GM18909 (cell line): ENCODE measurements at regions not wholly inside any gene's neighbourhood (a gene's known extent, or its start where the extent isn't known, plus 50 kb on each side); places are given as distances from the start of the nearest gene placed in this dataset.
"Not testable (repeated sequence)": the region's sequence is repeated elsewhere in the genome, so short reads cannot be mapped to it uniquely, and the experiment has no call there.

Experiments used
- ATAC-seq: cut with Tn5 transposase; IDR thresholded peaks from one replicate; pipeline ENCODE4 v1.9.1; 2021; ENCODE audit warnings: mild to moderate bottlenecking; ENCODE audit not compliant: unreplicated experiment, poor library complexity

- ATAC-seq: no peak
These were observed 278.1 kb upstream of the NMUR2 start for GRCh38 chr5:152683205-152683604.

DNA sequence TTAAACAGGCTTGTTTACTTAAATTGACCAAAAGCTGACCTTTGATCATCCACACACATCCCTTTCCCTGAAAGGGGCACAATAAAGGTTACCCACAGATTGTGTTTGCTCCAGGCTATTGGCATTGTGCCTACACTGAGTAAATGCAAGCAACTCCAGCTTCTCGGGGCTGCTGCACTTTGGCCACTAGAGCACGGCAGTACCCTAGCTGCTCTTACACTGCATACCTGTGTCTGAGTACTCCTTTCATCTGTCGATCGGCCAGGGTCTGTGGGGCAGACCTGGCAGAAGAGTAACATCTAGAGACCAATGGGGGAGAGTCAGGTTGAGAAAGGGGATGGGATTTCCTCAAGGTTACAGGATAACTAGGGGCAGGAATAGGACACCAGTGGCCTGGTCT lies 281.9 kb upstream of the NMUR2 start:
- ATAC-seq: no peak

GRCh38 chr5:152688561-152689249 lies 283.6 kb upstream of the NMUR2 start:
- no peak for ATAC-seq

GRCh38 chr5:152689250-152689711 lies 284.2 kb upstream of the NMUR2 start:
- ATAC-seq: no peak

- ATAC-seq: no peak
These were observed 289.2 kb upstream of the NMUR2 start for GRCh38 chr5:152694231-152694630.

GRCh38 chr5:152701305-152701949 lies 296.3 kb upstream of the NMUR2 start:
- ATAC-seq: no peak

- no peak for ATAC-seq
These were observed 299.2 kb upstream of the NMUR2 start for GRCh38 chr5:152704286-152704685.

DNA sequence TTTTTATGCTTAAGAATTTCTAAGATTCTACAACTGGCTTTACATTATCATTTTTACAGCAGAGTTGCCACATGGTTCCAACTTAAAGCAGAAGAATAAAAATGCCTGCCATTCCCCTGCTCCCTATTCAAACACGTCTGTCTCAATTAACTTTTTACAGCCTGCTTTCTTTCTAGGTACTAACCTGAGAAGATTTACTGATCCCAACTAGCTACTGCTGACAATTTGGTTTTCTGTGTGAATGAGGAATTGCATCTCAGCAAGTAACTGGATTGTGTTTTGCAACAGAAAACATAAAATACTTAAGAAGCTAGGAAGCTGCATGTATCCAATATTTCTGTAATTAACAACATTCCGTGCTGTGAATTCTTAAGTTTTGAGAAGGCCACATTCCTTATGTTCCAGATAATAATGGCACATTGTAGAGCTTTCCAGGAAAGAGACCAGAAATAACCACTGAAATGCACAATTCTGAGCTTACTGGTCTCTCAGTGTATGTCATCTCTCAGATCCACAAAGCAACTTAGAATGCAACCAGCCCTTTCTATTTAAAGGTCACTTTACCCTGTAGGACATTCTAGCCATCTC lies 306.8 kb upstream of the NMUR2 start:
- no peak for ATAC-seq

GRCh38 chr5:152717393-152717792 lies 312.3 kb upstream of the NMUR2 start:
- no peak for ATAC-seq

GRCh38 chr5:152723482-152723881 lies 318.4 kb upstream of the NMUR2 start:
- ATAC-seq: no peak

DNA sequence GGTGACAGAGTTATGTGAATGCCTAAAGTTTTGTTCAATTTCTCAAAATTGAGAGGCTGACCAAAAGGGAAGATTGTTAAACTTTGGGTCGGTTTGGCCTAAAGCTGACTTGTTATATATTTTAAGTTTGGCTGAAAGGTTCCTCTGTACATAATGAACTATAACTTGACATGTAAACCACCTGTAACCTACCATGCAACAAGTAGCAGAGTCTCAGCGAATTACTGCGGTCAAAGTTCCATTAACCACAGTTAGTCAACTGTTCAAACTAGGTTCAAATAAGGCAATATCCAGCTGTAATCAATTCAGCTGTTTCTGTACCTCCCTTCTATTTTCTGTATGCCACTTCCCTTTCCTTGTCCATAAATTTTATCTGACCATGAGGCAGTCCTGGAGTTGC lies 325.1 kb upstream of the NMUR2 start:
- no peak for ATAC-seq

DNA sequence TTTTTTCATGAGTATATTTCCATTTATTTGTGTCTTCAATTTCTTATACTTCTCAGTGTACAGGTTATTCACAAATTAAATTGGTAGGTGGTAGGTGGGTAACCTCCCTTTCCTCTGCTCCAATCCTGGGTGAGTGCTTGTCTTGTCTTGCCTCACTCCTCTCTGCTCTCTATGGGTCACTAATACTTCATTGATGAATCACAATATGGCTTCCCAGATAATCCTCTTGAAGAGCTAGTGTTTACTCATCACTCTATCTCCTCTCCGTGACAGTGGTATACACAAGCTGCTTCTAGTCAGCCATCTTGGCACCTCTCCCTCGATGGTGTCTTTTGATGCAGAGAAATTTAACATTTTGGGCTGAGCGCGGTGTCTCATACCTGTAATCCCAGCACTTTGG lies 331.8 kb upstream of the NMUR2 start:
- no peak for ATAC-seq

DNA sequence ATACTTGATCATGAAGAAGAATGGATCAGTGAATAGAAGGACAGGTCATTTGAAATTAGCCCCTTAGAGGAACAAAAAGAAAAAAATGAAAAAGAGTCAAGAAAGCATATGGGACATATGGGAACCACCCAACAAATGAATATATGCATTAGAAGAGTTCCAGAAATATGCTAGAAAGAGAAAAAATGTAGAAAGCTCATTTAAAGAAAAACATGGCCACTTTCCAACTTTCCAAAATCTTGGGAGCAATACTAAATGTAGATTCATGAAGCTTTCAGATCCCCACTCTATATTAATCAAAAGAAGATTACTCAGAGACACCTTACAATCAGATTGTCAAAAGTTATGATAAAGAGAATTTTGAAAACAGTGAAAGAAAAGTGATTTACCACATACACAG lies 334.8 kb upstream of the NMUR2 start:
- no peak for ATAC-seq

GRCh38 chr5:152741126-152741525 lies 336.0 kb upstream of the NMUR2 start:
- ATAC-seq: not testable (repeated sequence)

DNA sequence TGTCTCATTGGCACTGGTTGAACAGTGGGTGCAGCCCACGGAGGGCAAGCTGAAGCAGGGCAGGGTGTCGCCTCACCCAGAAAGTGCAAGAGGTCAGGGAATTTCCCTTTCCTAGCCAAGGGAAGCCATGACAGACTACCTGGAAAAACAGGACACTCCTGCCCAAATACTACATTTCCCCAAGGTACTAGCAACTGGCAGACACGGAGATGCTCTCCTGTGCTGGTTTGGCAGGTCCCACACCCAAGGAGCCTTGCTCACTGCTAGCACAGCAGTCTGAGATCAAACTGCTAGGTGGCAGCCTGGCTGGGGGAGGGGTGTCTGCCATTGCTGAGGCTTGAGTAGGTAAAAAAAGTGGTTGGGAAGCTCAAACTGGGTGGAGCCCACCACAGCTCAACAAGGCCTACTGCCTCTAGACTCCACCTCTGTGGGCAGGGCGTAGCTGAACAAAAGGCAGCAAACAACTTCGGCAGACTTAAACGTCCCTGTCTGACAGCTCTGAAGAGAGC lies 382.7 kb upstream of the NMUR2 start:
- not testable (repeated sequence) for ATAC-seq

DNA sequence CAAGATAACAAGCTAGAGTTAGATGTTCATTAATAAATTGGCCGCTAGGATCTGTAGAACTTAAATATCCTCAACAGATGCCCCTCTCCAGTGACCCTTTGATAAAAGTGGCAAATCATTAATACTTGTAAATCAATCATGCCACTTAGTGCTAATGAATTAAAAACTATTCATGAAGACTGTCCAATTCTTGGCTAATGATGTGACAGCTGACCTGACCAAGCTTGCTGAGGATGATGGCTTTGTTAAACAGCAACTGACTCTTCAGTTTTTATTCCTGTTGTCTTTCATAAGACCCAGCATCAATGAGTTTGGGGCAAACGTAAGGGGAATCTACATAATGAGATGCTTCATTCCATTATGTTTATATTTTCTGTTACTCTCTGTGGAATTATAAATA lies 396.8 kb upstream of the NMUR2 start:
- no peak for ATAC-seq

DNA sequence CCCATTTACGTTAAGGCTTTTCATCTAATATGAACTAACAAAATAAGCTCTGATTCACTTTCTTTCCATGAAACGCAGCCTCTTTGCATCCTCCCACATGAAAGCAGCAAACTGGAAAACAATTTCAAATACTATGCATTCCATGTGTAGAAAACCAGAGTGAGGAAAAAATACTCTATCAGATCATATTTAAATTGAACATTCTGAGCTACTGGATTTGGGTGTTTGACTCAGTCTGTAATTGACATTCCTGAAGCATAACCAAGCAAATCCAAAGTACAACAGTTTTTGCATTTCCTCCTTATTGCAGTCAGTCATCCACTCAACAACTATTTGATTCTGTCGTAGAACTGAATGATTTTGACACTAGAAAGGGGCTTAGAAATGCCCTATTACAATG lies 399.1 kb upstream of the NMUR2 start:
- ATAC-seq: no peak

- ATAC-seq: no peak
These were observed 406.9 kb upstream of the NMUR2 start for GRCh38 chr5:152811988-152812387.

DNA sequence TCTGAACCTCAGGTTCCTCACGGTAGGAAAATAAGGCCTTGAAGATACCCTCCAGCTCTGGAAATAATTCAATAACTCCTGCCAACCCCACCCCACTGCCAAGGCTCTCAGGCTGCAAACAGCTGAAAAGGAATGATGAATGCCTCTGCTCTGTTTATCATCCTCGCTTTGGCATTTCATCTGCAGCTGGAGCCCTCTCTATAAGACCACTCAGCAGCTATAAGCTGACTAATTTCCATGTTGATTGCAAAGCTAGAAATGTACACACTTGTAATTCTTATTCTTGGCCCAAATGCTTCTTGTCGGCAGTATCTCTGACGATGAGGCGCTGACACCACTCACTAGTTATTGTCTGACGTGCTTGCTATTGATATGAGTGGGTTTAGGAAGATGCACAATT lies 408.4 kb upstream of the NMUR2 start:
- ATAC-seq: no peak

DNA sequence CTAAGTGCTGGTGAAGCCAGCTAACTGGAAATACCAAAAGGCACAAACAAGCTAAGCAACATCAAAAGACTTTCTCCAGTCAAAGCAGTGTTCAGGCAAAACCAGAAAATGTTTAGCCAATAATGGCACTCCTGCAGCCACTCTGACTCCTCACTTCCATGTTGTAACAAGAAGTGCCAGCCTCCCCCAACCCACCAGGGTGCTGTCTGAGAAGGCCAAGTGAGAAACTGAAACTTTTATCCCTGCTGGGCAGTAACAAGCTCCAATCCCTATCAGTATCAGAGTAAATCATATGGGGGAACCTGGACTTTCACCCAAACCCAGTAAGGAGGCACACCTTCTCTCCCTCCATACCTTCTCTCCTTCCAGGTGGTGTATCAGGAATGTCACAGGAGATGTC lies 414.8 kb upstream of the NMUR2 start:
- ATAC-seq: no peak

DNA sequence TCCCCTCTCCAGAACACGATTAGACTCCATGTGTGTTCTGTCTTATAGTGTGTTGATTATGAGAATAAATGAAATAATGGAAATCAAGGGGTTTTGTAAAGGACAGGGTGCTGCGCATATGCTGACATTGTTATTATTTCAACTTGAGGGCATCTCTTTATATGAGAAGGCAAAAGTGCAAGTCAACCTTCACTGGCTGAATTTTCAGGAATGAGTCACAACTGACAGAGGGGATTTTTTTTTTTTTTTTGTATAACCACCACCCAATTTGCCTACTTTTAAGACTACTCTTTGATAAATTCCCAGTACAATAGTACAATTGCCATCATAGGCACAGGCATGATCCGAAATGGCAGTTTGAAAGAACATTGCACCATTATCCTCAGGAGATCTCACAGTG lies 419.2 kb upstream of the NMUR2 start:
- no peak for ATAC-seq
